IPS-20b (cell line): ENCODE measurements at regions not wholly inside any gene's neighbourhood (a gene's known extent, or its start where the extent isn't known, plus 50 kb on each side); places are given as distances from the start of the nearest gene placed in this dataset.
"Not testable (repeated sequence)": the region's sequence is repeated elsewhere in the genome, so short reads cannot be mapped to it uniquely, and the experiment has no call there.

Source experiments
- H3K27ac ChIP-seq: one replicate; pipeline ENCODE4 v1.5.1; 2013; ENCODE audit warnings: low read length
- H3K27me3 ChIP-seq: 2 replicates; pipeline ENCODE4 v1.6.1; 2013; ENCODE audit warnings: mild to moderate bottlenecking, low read length, inconsistent platforms; ENCODE audit not compliant: insufficient read depth
- H3K36me3 ChIP-seq: 2 replicates; pipeline ENCODE4 v1.6.1; 2013; ENCODE audit warnings: low read depth, mild to moderate bottlenecking, inconsistent platforms, low read length, moderate library complexity; ENCODE audit not compliant: insufficient read depth
- H3K4me1 ChIP-seq: 2 replicates; pipeline ENCODE4 v1.6.1; 2013; ENCODE audit warnings: mild to moderate bottlenecking, control low read depth, inconsistent platforms, low read length, moderate library complexity; ENCODE audit not compliant: insufficient read depth
- H3K4me3 ChIP-seq: 2 replicates; pipeline ENCODE4 v1.5.1; 2013; ENCODE audit warnings: mild to moderate bottlenecking, low read length, inconsistent platforms
- H3K9ac ChIP-seq: 2 replicates; pipeline ENCODE4 v1.6.1; 2013; ENCODE audit warnings: low read depth, mild to moderate bottlenecking, inconsistent platforms, low read length, moderate library complexity
- H3K9me3 ChIP-seq: 2 replicates; pipeline ENCODE4 v1.6.1; 2013; ENCODE audit warnings: mild to moderate bottlenecking, low read depth, low read length, inconsistent platforms; ENCODE audit not compliant: insufficient read depth

- Histone ChIP-seq H3K27me3 (no peaks in the 10 kb centered on the region), H3K36me3 (no peaks in the 10 kb centered on the region), H3K4me1 (no peaks in the 10 kb centered on the region), H3K9ac (no peak overlapping the region), H3K27ac (no peak overlapping the region), H3K9me3 (no peaks in the 10 kb centered on the region), H3K4me3 (no peak overlapping the region)
Observed at GRCh38 chr5:92836855-92837755, 743.9 kb downstream of the NR2F1-AS1 start.

GRCh38 chr5:92835712-92836111, 745.3 kb downstream of the NR2F1-AS1 start:
- Histone ChIP-seq H3K4me3 (no peak overlapping the region), H3K36me3 (no peaks in the 10 kb centered on the region), H3K4me1 (no peaks in the 10 kb centered on the region), H3K9ac (no peak overlapping the region), H3K27me3 (no peaks in the 10 kb centered on the region), H3K27ac (no peak overlapping the region), H3K9me3 (no peaks in the 10 kb centered on the region)

DNA sequence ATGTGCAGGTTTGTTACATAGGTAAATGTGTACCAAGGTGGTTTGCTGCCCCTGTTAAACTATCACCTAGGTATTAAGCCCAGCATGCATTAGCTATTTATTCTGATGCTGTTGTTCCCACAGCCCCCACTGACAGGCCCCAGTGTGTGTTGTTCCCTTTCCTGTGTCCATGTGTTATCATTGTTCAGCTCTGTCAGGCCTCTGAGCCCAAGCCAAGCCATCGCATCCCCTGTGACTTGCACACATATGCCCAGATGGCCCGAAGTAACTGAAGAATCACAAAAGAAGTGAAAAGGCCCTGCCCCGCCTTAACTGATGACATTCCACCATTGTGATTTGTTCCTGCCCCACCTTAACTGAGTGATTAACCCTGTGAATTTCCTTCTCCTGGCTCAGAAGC, 757.5 kb downstream of the NR2F1-AS1 start:
- H3K36me3 ChIP-seq, H3K4me1 ChIP-seq, H3K9ac ChIP-seq, H3K27me3 ChIP-seq, H3K27ac ChIP-seq, H3K9me3 ChIP-seq, H3K4me3 ChIP-seq: not testable (repeated sequence)

GRCh38 chr5:92822183-92822582, 758.8 kb downstream of the NR2F1-AS1 start:
- H3K27me3 ChIP-seq: no peaks in the 10 kb centered on the region
- no peaks in the 10 kb centered on the region for H3K36me3 ChIP-seq
- peaks cover 5% of the 10 kb centered on the region for H3K9me3 ChIP-seq
- no peak overlapping the region for H3K27ac ChIP-seq
- H3K4me3 ChIP-seq: no peak overlapping the region
- H3K9ac ChIP-seq: no peak overlapping the region
- H3K4me1 ChIP-seq: no peaks in the 10 kb centered on the region

- Histone ChIP-seq H3K9ac (no peak overlapping the region), H3K9me3 (no peaks in the 10 kb centered on the region), H3K36me3 (no peaks in the 10 kb centered on the region), H3K4me3 (no peak overlapping the region), H3K27me3 (no peaks in the 10 kb centered on the region), H3K27ac (no peak overlapping the region), H3K4me1 (no peaks in the 10 kb centered on the region)
Observed at GRCh38 chr5:92809855-92810465, 771.1 kb downstream of the NR2F1-AS1 start.

DNA sequence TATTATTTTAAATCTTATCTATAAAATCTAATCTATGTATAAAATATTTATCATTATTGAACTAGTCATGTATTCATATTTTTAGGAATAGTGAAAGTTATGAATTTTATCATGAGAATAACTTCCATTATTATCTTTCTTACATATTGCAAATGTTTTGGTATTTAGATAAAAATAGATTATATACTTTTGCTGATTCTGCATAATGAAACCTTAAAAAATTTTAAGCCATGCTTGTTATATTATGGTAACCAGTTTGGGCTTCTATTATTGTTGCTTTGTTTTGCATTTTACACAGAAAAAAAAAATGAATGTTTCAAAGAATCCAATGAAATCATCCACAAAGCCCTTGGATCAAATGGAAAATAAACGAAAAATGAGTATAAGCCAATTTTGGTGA, 772.5 kb downstream of the NR2F1-AS1 start:
- Histone ChIP-seq H3K27me3 (no peaks in the 10 kb centered on the region), H3K27ac (no peak overlapping the region), H3K36me3 (no peaks in the 10 kb centered on the region)

GRCh38 chr5:92807085-92807484, 773.9 kb downstream of the NR2F1-AS1 start:
- no peak overlapping the region for H3K4me3 ChIP-seq
- no peak overlapping the region for H3K27ac ChIP-seq
- no peak overlapping the region for H3K9ac ChIP-seq
- H3K36me3 ChIP-seq: no peaks in the 10 kb centered on the region
- H3K27me3 ChIP-seq: no peaks in the 10 kb centered on the region
- no peaks in the 10 kb centered on the region for H3K4me1 ChIP-seq
- no peaks in the 10 kb centered on the region for H3K9me3 ChIP-seq

More for the DNA sequence above, 772.5 kb downstream of the NR2F1-AS1 start:
- no peak overlapping the region for H3K4me3 ChIP-seq
- no peak overlapping the region for H3K9ac ChIP-seq
- no peaks in the 10 kb centered on the region for H3K4me1 ChIP-seq
- no peaks in the 10 kb centered on the region for H3K9me3 ChIP-seq

- H3K27me3 ChIP-seq: no peaks in the 10 kb centered on the region
- H3K36me3 ChIP-seq: no peaks in the 10 kb centered on the region
- H3K4me3 ChIP-seq: no peak overlapping the region
- no peak overlapping the region for H3K27ac ChIP-seq
- no peaks in the 10 kb centered on the region for H3K9me3 ChIP-seq
- H3K4me1 ChIP-seq: no peaks in the 10 kb centered on the region
- no peak overlapping the region for H3K9ac ChIP-seq
Observed at GRCh38 chr5:92805446-92805845, 775.6 kb downstream of the NR2F1-AS1 start.

DNA sequence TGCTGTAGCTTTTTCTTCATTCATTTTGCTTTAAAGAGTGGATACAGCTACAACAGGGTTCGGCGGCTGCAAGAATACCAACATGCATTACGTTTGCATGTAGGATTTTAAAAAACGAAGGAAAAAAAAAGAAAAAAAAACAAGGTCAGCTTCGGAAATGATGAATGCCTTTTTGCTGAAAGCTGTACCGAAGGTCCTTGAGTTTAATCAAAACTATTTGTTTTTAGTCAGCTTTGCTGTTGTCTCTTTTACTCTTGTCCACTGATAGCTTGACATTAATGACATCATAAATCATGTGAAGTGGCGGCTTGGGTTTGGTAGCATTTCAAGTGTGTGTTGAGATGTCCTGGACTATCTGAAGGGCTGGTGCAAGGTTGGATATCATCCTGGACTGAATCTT, 779.1 kb downstream of the NR2F1-AS1 start:
- Histone ChIP-seq H3K9ac (no peak overlapping the region), H3K27me3 (no peaks in the 10 kb centered on the region), H3K9me3 (no peaks in the 10 kb centered on the region; the same call in 1 of the 2 replicates), H3K27ac (no peak overlapping the region), H3K36me3 (no peaks in the 10 kb centered on the region), H3K4me1 (no peaks in the 10 kb centered on the region), H3K4me3 (no peak overlapping the region)

DNA sequence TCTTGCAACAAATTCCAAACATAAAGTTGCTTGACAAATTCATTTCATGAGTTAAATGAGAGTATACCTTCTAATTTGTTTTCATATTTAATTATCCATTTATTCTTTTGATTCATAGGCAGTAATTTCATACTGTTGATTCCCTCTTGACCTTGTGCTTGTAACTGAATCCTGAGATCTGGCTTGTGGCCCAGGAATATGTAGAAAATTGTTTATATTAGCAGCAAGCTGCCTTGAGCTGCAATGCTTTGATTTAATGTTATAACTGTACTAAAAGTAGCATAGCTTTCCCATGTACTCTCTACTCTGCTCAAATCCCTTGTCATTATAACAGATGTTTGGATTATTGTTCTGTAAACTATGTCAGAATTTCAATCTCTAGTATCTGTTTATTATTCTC, 780.7 kb downstream of the NR2F1-AS1 start:
- Histone ChIP-seq H3K4me1 (no peaks in the 10 kb centered on the region), H3K27me3 (no peaks in the 10 kb centered on the region), H3K4me3 (no peak overlapping the region), H3K27ac (no peak overlapping the region), H3K9ac (no peak overlapping the region), H3K36me3 (no peaks in the 10 kb centered on the region), H3K9me3 (peaks cover 7% of the 10 kb centered on the region)

DNA sequence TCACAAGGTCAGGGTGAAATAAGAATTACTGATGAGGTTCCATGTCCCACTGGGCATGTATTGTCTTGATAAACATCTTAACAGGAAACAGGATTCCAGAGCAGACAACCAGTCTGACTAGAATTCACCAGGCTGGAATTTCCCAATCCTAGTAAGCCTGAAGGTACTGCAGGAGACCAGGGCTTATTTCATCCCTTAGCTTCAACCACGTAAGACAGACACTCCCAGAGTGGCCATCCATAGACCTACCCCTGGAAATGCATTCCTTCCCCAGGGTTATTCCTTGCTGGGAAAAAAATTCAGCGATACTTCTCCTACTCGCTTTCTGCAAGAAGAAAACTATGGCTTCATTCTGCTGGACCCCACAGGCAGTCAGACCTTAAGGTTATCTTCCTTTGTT, 785.4 kb downstream of the NR2F1-AS1 start:
- Histone ChIP-seq H3K4me3 (no peak overlapping the region), H3K9me3 (peaks cover 16% of the 10 kb centered on the region), H3K27ac (no peak overlapping the region), H3K27me3 (no peaks in the 10 kb centered on the region), H3K36me3 (no peaks in the 10 kb centered on the region), H3K9ac (no peak overlapping the region), H3K4me1 (no peaks in the 10 kb centered on the region)

DNA sequence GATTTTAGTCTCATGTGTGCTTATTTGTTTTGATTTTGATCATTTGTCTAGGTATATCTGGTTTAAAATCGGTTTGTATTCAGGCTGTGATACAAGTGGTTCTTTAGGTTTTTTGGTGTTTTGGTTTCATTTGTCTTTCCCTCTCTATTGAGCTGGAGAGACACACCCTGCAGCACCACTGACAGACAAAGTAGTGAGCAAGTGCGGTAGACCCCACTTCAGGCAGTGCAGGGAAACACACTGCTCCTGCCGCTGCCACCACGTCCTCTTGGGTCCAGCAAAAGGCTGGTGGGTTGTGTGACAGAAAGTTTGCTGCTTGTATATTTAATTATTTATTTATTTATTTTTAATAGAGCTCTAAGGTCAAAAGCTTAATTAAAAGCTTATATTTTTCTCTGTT, 801.0 kb downstream of the NR2F1-AS1 start:
- Histone ChIP-seq H3K9ac (no peak overlapping the region), H3K4me1 (peaks cover 16% of the 10 kb centered on the region; the same call in 1 of the 2 replicates), H3K27ac (no peak overlapping the region), H3K27me3 (no peaks in the 10 kb centered on the region), H3K9me3 (no peaks in the 10 kb centered on the region), H3K4me3 (no peak overlapping the region), H3K36me3 (no peaks in the 10 kb centered on the region)
